ENCODE measurements at regions not wholly inside any gene's neighbourhood (a gene's known extent, or its start where the extent isn't known, plus 50 kb on each side); places are given as distances from the start of the nearest gene placed in this dataset.

- no peak overlapping the region for H2BK15ac ChIP-seq (ENCODE audit: low read depth, poor library complexity, severe bottlenecking)
- H3K9me3 ChIP-seq (ENCODE audit: control insufficient read depth, low read length): peaks cover 3% of the 10 kb centered on the region
- no peak overlapping the region for H2AFZ ChIP-seq (ENCODE audit: low read depth, low read length)
- no peak overlapping the region for H3K18ac ChIP-seq (ENCODE audit: low read depth in 1 of 2, low read length in 2 of 2)
- H3K23ac ChIP-seq (ENCODE audit: low read length in 2 of 2): no peak overlapping the region
- H3K4me3 ChIP-seq (ENCODE audit: insufficient read depth in 1 of 2, low read depth in 1 of 2, low read length in 2 of 2): no peak overlapping the region
- no peak overlapping the region for H2BK120ac ChIP-seq (ENCODE audit: low read depth, low read length)
- no peak overlapping the region for H2BK5ac ChIP-seq (ENCODE audit: low read depth, low read length, poor library complexity, severe bottlenecking)
- H3K4me1 ChIP-seq (ENCODE audit: control insufficient read depth, insufficient read depth, low read depth, low read length): no peaks in the 10 kb centered on the region
- no peak for DNase-seq
- no peak overlapping the region for H3K9ac ChIP-seq (ENCODE audit: low read length)
- H2BK12ac ChIP-seq (ENCODE audit: low read length in 2 of 2): no peak overlapping the region
- no peaks in the 10 kb centered on the region for H3K36me3 ChIP-seq (ENCODE audit: control insufficient read depth in 1 of 2, insufficient read depth in 2 of 2, low read depth in 1 of 2, low read length in 2 of 2)
- no peak overlapping the region for H3K14ac ChIP-seq (ENCODE audit: low read length in 2 of 2)
- no peak overlapping the region for H3K4me2 ChIP-seq (ENCODE audit: low read length, poor library complexity, severe bottlenecking)
- no peak overlapping the region for H2AK5ac ChIP-seq (ENCODE audit: low read length, severe bottlenecking)
- no peak overlapping the region for H4K91ac ChIP-seq (ENCODE audit: low read length)
- H3K79me1 ChIP-seq (replicated peaks; ENCODE audit: low read length, poor library complexity, severe bottlenecking): no peaks in the 10 kb centered on the region
- H4K8ac ChIP-seq (ENCODE audit: low read length): no peak overlapping the region
- no peak overlapping the region for H3K27ac ChIP-seq (ENCODE audit: low read length, poor library complexity, severe bottlenecking)
- 53% methylated on average over 3 of the region's 3 CpGs for WGBS
- H3K4ac ChIP-seq (ENCODE audit: low read depth in 1 of 2, low read length in 2 of 2): no peak overlapping the region
- no peaks in the 10 kb centered on the region for H3K27me3 ChIP-seq (ENCODE audit: control insufficient read depth in 1 of 2, insufficient read depth in 1 of 2, low read length in 2 of 2)
These were observed 508.8 kb upstream of the CELF4 start for GRCh38 chr18:38074298-38074876.

DNA sequence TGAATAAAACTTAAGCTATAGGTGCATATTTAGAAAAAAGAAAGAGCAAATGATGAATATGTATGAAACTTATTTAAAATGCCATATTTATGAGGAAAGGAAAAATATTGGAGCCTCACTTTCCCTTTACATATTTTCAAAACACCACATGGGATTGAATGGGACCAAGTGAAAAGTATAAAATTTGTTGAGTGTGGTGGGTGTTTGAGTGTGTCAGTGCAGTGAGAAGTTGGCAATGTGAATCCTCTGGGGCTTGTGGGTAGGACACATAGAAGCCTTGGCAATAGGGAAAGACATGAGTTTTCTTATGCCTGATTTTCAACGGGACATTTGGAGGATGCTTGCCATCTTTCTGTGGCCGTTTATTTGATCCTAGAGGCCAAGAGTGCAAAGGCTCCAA lies 502.2 kb upstream of the CELF4 start:
- Histone ChIP-seq H3K23ac (ENCODE audit: low read length in 2 of 2) (no peak overlapping the region), H2BK15ac (ENCODE audit: low read depth, poor library complexity, severe bottlenecking) (no peak overlapping the region), H3K4me1 (ENCODE audit: control insufficient read depth, insufficient read depth, low read depth, low read length) (no peaks in the 10 kb centered on the region), H3K9ac (ENCODE audit: low read length) (no peak overlapping the region), H3K27me3 (ENCODE audit: control insufficient read depth in 1 of 2, insufficient read depth in 1 of 2, low read length in 2 of 2) (no peaks in the 10 kb centered on the region), H2BK12ac (ENCODE audit: low read length in 2 of 2) (no peak overlapping the region), H3K4ac (ENCODE audit: low read depth in 1 of 2, low read length in 2 of 2) (no peak overlapping the region), H2AFZ (ENCODE audit: low read depth, low read length) (no peak overlapping the region), H3K36me3 (ENCODE audit: control insufficient read depth in 1 of 2, insufficient read depth in 2 of 2, low read depth in 1 of 2, low read length in 2 of 2) (no peaks in the 10 kb centered on the region), H3K4me2 (ENCODE audit: low read length, poor library complexity, severe bottlenecking) (no peak overlapping the region), H3K14ac (ENCODE audit: low read length in 2 of 2) (no peak overlapping the region), H3K79me1 (replicated peaks; ENCODE audit: low read length, poor library complexity, severe bottlenecking) (no peaks in the 10 kb centered on the region), H3K27ac (ENCODE audit: low read length, poor library complexity, severe bottlenecking) (no peak overlapping the region), H3K18ac (ENCODE audit: low read depth in 1 of 2, low read length in 2 of 2) (no peak overlapping the region), H2BK120ac (ENCODE audit: low read depth, low read length) (no peak overlapping the region), H3K9me3 (ENCODE audit: control insufficient read depth, low read length) (peaks cover 3% of the 10 kb centered on the region), H4K8ac (ENCODE audit: low read length) (no peak overlapping the region), H2AK5ac (ENCODE audit: low read length, severe bottlenecking) (no peak overlapping the region), H4K91ac (ENCODE audit: low read length) (no peak overlapping the region), H2BK5ac (ENCODE audit: low read depth, low read length, poor library complexity, severe bottlenecking) (no peak overlapping the region), H3K4me3 (ENCODE audit: insufficient read depth in 1 of 2, low read depth in 1 of 2, low read length in 2 of 2) (no peak overlapping the region)
- DNase-seq: no peak
- 72% methylated on average over 2 of the region's 2 CpGs for WGBS

- Histone ChIP-seq H3K27ac (ENCODE audit: low read length, poor library complexity, severe bottlenecking) (no peak overlapping the region), H3K23ac (ENCODE audit: low read length in 2 of 2) (no peak overlapping the region), H2BK5ac (ENCODE audit: low read depth, low read length, poor library complexity, severe bottlenecking) (no peak overlapping the region), H3K14ac (ENCODE audit: low read length in 2 of 2) (no peak overlapping the region), H2BK15ac (ENCODE audit: low read depth, poor library complexity, severe bottlenecking) (no peak overlapping the region), H4K91ac (ENCODE audit: low read length) (no peak overlapping the region), H2BK12ac (ENCODE audit: low read length in 2 of 2) (no peak overlapping the region), H2BK120ac (ENCODE audit: low read depth, low read length) (no peak overlapping the region), H2AFZ (ENCODE audit: low read depth, low read length) (no peak overlapping the region), H3K4me1 (ENCODE audit: control insufficient read depth, insufficient read depth, low read depth, low read length) (no peaks in the 10 kb centered on the region), H3K4ac (ENCODE audit: low read depth in 1 of 2, low read length in 2 of 2) (no peak overlapping the region), H3K27me3 (ENCODE audit: control insufficient read depth in 1 of 2, insufficient read depth in 1 of 2, low read length in 2 of 2) (no peaks in the 10 kb centered on the region), H2AK5ac (ENCODE audit: low read length, severe bottlenecking) (no peak overlapping the region), H3K9me3 (ENCODE audit: control insufficient read depth, low read length) (peaks cover 3% of the 10 kb centered on the region), H4K8ac (ENCODE audit: low read length) (no peak overlapping the region), H3K4me3 (ENCODE audit: insufficient read depth in 1 of 2, low read depth in 1 of 2, low read length in 2 of 2) (no peak overlapping the region), H3K9ac (ENCODE audit: low read length) (no peak overlapping the region), H3K4me2 (ENCODE audit: low read length, poor library complexity, severe bottlenecking) (no peak overlapping the region), H3K79me1 (replicated peaks; ENCODE audit: low read length, poor library complexity, severe bottlenecking) (no peaks in the 10 kb centered on the region), H3K18ac (ENCODE audit: low read depth in 1 of 2, low read length in 2 of 2) (no peak overlapping the region), H3K36me3 (ENCODE audit: control insufficient read depth in 1 of 2, insufficient read depth in 2 of 2, low read depth in 1 of 2, low read length in 2 of 2) (no peaks in the 10 kb centered on the region)
- DNase-seq: no peak
- WGBS: 78% methylated on average over 1 of the region's 1 CpG
These were observed 501.5 kb upstream of the CELF4 start for GRCh38 chr18:38067086-38067485.

- Histone ChIP-seq H3K18ac (ENCODE audit: low read depth in 1 of 2, low read length in 2 of 2) (no peak overlapping the region), H3K27me3 (ENCODE audit: control insufficient read depth in 1 of 2, insufficient read depth in 1 of 2, low read length in 2 of 2) (no peaks in the 10 kb centered on the region), H2BK15ac (ENCODE audit: low read depth, poor library complexity, severe bottlenecking) (no peak overlapping the region), H2BK5ac (ENCODE audit: low read depth, low read length, poor library complexity, severe bottlenecking) (no peak overlapping the region), H3K4me1 (ENCODE audit: control insufficient read depth, insufficient read depth, low read depth, low read length) (no peaks in the 10 kb centered on the region), H3K79me1 (replicated peaks; ENCODE audit: low read length, poor library complexity, severe bottlenecking) (no peaks in the 10 kb centered on the region), H3K36me3 (ENCODE audit: control insufficient read depth in 1 of 2, insufficient read depth in 2 of 2, low read depth in 1 of 2, low read length in 2 of 2) (no peaks in the 10 kb centered on the region), H3K4me3 (ENCODE audit: insufficient read depth in 1 of 2, low read depth in 1 of 2, low read length in 2 of 2) (no peak overlapping the region), H3K14ac (ENCODE audit: low read length in 2 of 2) (no peak overlapping the region), H4K91ac (ENCODE audit: low read length) (no peak overlapping the region), H3K27ac (ENCODE audit: low read length, poor library complexity, severe bottlenecking) (no peak overlapping the region), H2BK120ac (ENCODE audit: low read depth, low read length) (no peak overlapping the region), H3K9ac (ENCODE audit: low read length) (no peak overlapping the region), H3K9me3 (ENCODE audit: control insufficient read depth, low read length) (peaks cover 4% of the 10 kb centered on the region), H2BK12ac (ENCODE audit: low read length in 2 of 2) (no peak overlapping the region), H3K23ac (ENCODE audit: low read length in 2 of 2) (no peak overlapping the region), H2AK5ac (ENCODE audit: low read length, severe bottlenecking) (no peak overlapping the region), H3K4ac (ENCODE audit: low read depth in 1 of 2, low read length in 2 of 2) (no peak overlapping the region), H4K8ac (ENCODE audit: low read length) (no peak overlapping the region), H3K4me2 (ENCODE audit: low read length, poor library complexity, severe bottlenecking) (no peak overlapping the region), H2AFZ (ENCODE audit: low read depth, low read length) (no peak overlapping the region)
- WGBS: 83% methylated on average over 3 of the region's 3 CpGs
- no peak for DNase-seq
These were observed 487.4 kb upstream of the CELF4 start for GRCh38 chr18:38052879-38053590.
